Lower leg skin (tissue), 4 donors: ENCODE measurements at regions not wholly inside any gene's neighbourhood (a gene's known extent, or its start where the extent isn't known, plus 50 kb on each side); places are given as distances from the start of the nearest gene placed in this dataset.

Source experiments
- DNase-seq, 2 donors: peaks; one replicate each; pipeline ENCODE4 v3.0.0-alpha.2; 2019; ENCODE audit warnings: low spot score in 2 of 2
- H3K4me3 ChIP-seq: fragments of 200-600 bp; sonication (generic); 2 replicates; pipeline ENCODE4 v1.5.1; 2017; ENCODE audit warnings: mild to moderate bottlenecking, low read depth; ENCODE audit not compliant: poor library complexity, severe bottlenecking
- POLR2A ChIP-seq, 2 donors: fragments of 450-650 bp; IDR thresholded peaks; one replicate each; pipeline ENCODE4 v1.6.1; 2016 to 2017; ENCODE audit warnings: antibody characterized with exemption in 2 of 2, mild to moderate bottlenecking in 1 of 2, moderate library complexity in 1 of 2
- WGBS, 2 donors: methylation state at CpG; one replicate each; pipeline ENCODE4 v1.1.5; 2018; 5-methylcytosine and 5-hydroxymethylcytosine counted together
- intact Hi-C: fragments of 100-400 bp; cut with DNase I; formaldehyde crosslinking; loops from one replicate; pipeline ENCODE4 v1.15.0; 2023; ENCODE audit warnings: low total_unique reads
- TF ChIP-seq, protein P1 (sequence below), 3 donors: fragments of 450-650 bp; IDR thresholded peaks; one replicate each; pipeline ENCODE4 v1.5.1; 2016; ENCODE audit warnings: antibody characterized with exemption in 3 of 3, mild to moderate bottlenecking in 3 of 3, moderate library complexity in 2 of 3

DNA sequence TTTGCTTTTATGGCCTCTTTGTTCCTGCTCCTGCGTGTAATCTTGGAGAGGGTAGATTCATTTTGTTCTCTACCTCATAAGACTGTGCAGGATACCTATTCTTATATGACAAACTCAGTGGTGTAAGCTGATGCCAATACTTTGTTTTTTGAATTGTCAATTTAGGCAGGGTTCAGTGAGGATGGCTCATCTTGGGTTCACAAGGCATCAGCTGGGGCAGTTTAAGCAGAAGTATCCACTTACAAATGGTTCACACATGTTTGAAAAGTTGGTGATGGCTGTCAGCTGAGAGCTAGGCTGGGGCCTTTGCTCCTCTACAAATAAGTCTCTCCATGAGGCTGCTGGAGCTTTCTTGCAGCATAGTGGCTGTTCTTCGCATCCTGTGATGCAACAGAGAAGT lies 920.6 kb upstream of the PIK3C3 start:
- no peak for TF ChIP-seq POLR2A (IDR thresholded peaks at IDR 0.05)
- TF ChIP-seq, protein P1, sequence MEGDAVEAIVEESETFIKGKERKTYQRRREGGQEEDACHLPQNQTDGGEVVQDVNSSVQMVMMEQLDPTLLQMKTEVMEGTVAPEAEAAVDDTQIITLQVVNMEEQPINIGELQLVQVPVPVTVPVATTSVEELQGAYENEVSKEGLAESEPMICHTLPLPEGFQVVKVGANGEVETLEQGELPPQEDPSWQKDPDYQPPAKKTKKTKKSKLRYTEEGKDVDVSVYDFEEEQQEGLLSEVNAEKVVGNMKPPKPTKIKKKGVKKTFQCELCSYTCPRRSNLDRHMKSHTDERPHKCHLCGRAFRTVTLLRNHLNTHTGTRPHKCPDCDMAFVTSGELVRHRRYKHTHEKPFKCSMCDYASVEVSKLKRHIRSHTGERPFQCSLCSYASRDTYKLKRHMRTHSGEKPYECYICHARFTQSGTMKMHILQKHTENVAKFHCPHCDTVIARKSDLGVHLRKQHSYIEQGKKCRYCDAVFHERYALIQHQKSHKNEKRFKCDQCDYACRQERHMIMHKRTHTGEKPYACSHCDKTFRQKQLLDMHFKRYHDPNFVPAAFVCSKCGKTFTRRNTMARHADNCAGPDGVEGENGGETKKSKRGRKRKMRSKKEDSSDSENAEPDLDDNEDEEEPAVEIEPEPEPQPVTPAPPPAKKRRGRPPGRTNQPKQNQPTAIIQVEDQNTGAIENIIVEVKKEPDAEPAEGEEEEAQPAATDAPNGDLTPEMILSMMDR (IDR thresholded peaks at IDR 0.05) = no peak
- intact Hi-C loops = no loop called here
- 70 to 74% methylated on average over 2 of the region's 2 CpGs for WGBS, 2 donors
- no peak overlapping the region for H3K4me3 ChIP-seq
- no peak for DNase-seq

GRCh38 chr18:41025666-41026065 lies 929.4 kb upstream of the PIK3C3 start:
- no peak overlapping the region for H3K4me3 ChIP-seq
- WGBS, 2 donors = 72 to 75% methylated on average over 1 of the region's 1 CpG
- no peak for DNase-seq
- TF ChIP-seq, protein P1 (IDR thresholded peaks at IDR 0.05) = no peak
- TF ChIP-seq POLR2A (IDR thresholded peaks at IDR 0.05) = no peak
- intact Hi-C loops = loop anchor here (5.0 kb wide), 1 partner anchor 102 kb away; no protein-coding TSS in a partner anchor

DNA sequence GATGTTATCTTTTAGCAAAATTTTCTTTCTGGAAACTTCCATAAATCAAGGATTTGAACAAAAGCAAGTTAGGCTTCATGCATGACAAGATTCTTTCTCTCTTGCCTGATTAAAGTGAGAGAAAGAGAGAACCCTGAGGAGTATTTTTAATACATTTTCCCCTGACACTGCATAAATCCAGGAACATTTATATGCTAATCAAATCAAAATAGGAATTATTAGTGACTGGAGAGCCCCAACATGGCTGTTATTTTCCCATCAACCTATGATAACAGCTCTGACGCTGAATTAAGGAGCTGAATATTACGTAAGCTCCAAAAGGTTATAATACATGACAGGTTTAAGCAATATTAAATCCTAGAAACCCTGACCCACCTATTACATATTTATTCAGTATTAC lies 930.2 kb upstream of the PIK3C3 start:
- TF ChIP-seq, protein P1 (IDR thresholded peaks at IDR 0.05) = no peak
- no peak for TF ChIP-seq POLR2A (IDR thresholded peaks at IDR 0.05)
- no peak overlapping the region for H3K4me3 ChIP-seq
- WGBS, 2 donors = 92 to 95% methylated on average over 2 of the region's 2 CpGs
- no peak for DNase-seq
- intact Hi-C loops = loop anchor here (5.0 kb wide), 1 partner anchor 103 kb away; no protein-coding TSS in a partner anchor

DNA sequence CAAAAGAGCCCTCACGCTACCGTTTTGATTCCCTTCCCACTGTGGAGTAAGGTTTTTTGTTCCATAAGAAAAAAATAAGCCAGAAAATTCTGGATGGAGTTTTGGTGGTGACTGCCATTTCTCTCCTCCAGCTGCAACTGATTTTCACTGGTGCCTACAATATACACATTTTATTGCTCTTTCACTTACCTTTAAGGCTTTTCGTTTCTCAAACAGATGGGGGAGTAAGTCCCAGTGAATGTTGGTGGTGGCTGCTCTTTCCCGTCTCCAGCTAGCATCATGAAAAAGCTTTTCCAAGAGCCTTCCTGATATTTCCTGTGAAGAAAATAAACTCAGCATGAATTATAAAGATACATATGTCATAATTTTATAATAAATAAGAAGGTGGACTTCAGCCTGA lies 932.5 kb upstream of the PIK3C3 start:
- WGBS, 2 donors = 35 to 43% methylated on average over 4 of the region's 4 CpGs
- DNase-seq = no peak
- TF ChIP-seq, protein P1 (IDR thresholded peaks at IDR 0.05) = no peak
- intact Hi-C loops = no loop called here
- H3K4me3 ChIP-seq = no peak overlapping the region

DNA sequence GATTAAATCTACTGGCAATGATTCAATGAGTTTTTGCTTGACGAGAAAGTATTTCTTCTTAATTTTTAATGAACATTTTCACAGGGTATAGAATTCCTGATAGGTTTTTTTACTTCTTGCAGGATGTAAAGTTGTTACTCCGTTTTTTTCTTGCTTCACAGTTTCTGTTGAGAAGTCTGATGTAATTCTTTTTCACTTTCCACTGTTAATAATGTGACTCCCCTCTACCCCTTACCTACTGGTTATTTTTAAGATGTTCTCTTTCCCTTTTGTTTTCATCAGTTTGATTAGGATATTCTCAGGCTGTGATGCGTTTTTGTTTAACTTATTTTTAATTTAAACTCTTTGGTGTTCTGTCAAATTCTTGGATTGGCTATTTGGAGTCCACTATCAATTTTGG lies 933.9 kb upstream of the PIK3C3 start:
- DNase-seq = no peak
- intact Hi-C loops = no loop called here
- 47 to 69% methylated on average over 3 of the region's 3 CpGs for WGBS, 2 donors
- TF ChIP-seq, protein P1 (IDR thresholded peaks at IDR 0.05) = no peak
- TF ChIP-seq POLR2A (IDR thresholded peaks at IDR 0.05) = no peak
- H3K4me3 ChIP-seq = no peak overlapping the region

- intact Hi-C loops = no loop called here
- no peak for DNase-seq
- H3K4me3 ChIP-seq = no peak overlapping the region
- no peak for TF ChIP-seq POLR2A (IDR thresholded peaks at IDR 0.05)
- TF ChIP-seq, protein P1 (IDR thresholded peaks at IDR 0.05) = no peak
- 82 to 84% methylated on average over 1 of the region's 1 CpG for WGBS, 2 donors
These were observed 942.8 kb upstream of the PIK3C3 start for GRCh38 chr18:41012194-41012593.
